NB4 (cell line): ENCODE measurements at regions not wholly inside any gene's neighbourhood (a gene's known extent, or its start where the extent isn't known, plus 50 kb on each side); places are given as distances from the start of the nearest gene placed in this dataset.
A peak's percentile ranks its signal among the peaks of the same experiment; 100 is the strongest.

Experiments used
- DNase-seq: peaks from one replicate; pipeline ENCODE4 v3.0.0; 2010; ENCODE audit warnings: low read depth
- H3K4me3 ChIP-seq: one replicate; pipeline ENCODE4 v1.5.1; 2011; ENCODE audit warnings: mild to moderate bottlenecking, low read depth, low read length, moderate library complexity
- CTCF ChIP-seq: IDR thresholded peaks from one replicate; pipeline ENCODE4 v1.5.1; 2012; ENCODE audit warnings: low read depth, low read length
- MYC ChIP-seq: IDR thresholded peaks from 2 replicates; pipeline ENCODE4 v1.6.1; 2011; ENCODE audit warnings: low read depth, low read length
- POLR2A ChIP-seq: IDR thresholded peaks from 2 replicates; pipeline ENCODE4 v1.6.1; 2011; ENCODE audit warnings: mild to moderate bottlenecking; ENCODE audit not compliant: insufficient read length; ENCODE audit errors: extremely low read depth
- TF ChIP-seq, protein P1 (sequence below): IDR thresholded peaks from 2 replicates; pipeline ENCODE4 v1.6.1; 2011; ENCODE audit warnings: low read depth, low read length

- no peak for DNase-seq
- TF ChIP-seq POLR2A: no peak
- no peak for TF ChIP-seq MYC
- TF ChIP-seq, protein P1, sequence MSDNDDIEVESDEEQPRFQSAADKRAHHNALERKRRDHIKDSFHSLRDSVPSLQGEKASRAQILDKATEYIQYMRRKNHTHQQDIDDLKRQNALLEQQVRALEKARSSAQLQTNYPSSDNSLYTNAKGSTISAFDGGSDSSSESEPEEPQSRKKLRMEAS: no peak
- TF ChIP-seq CTCF: no peak
- no peak overlapping the region for H3K4me3 ChIP-seq
Measured at GRCh38 chr21:24903994-24904635, 703.2 kb downstream of the MRPL39 start.

DNA sequence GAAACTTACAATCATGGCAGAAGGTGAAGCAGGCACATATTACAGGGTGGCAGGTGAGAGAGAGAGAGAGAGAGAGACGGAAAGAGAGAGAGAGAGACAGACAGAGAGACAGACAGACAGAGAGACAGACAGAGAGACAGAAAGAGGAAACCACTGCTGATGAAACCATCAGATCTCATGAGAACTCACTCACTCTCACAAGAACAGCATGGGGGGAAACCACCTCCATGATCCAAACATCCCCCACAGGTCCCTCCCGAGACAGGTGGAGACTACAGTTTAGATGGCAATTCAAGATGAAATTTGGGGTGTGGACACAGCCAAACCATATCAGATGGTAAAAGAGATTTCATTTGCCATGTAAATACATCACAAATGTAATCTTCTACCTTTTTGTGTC lies 708.1 kb downstream of the MRPL39 start:
- TF ChIP-seq, protein P1: no peak
- TF ChIP-seq POLR2A (no peak), MYC (no peak), CTCF (no peak)
- no peak overlapping the region for H3K4me3 ChIP-seq
- DNase-seq: no peak

GRCh38 chr21:24897883-24898282 lies 709.4 kb downstream of the MRPL39 start:
- no peak for DNase-seq
- TF ChIP-seq POLR2A: no peak
- no peak for TF ChIP-seq MYC
- no peak for TF ChIP-seq CTCF
- TF ChIP-seq, protein P1: no peak

DNA sequence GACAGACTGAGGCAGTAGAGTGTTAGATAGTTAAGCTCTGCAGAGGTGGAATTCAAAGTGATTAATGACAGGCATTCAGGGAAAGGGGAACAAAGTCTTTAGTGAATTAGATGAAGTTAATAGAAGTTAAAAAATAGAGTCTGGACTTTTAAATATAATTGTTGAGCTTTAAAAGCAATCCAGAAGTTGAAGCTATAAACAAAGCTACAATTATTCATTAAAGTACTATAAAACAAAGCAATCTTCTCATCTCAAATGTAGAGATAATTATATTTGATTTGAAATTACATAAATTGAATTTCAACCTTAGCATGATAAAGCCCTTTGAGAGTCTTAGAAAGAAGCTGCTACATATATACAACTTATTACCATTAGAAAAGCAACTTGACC lies 710.6 kb downstream of the MRPL39 start:
- no peak for DNase-seq
- no peak overlapping the region for H3K4me3 ChIP-seq

More at GRCh38 chr21:24897883-24898282, 709.4 kb downstream of the MRPL39 start:
- no peak overlapping the region for H3K4me3 ChIP-seq

DNA sequence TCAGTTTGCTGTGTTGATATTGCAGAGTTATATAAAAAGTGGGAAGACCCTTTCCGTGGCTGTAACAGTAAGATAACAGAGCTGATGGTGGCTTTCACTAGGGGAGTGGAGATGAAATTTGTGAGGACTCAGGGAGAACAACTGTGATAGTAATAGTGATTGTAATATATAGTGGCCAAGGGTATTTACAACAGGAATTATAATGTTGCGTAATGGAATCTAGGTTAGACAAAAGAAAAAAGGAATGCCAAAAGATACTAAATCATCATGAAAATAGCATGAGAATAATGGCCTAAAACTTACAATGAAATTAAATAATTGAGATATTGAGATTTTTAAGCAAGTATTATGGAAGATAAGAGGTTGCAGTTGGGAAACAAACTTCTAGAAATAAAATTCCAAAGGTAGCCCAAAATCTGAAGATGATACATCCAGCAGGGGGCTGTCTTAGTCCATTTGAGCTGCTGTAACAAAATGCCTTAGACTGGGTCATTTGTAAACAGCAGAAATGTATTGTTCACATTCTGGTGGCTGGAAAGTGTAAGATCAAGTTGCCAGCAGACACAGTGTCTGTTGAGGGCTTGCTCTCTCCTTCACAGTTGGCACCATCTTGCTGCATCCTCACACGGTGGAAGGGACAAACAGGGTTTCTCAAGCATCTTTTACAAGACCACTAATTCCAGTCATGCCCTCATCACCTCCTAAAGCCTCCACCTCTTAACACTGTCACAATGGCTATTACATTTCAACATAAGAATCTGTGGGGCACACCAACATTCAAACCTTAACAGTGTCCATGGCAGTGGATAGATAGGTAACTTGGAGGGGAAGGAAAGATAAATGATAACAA lies 711.2 kb downstream of the MRPL39 start:
- TF ChIP-seq, protein P1: no peak
- no peak for TF ChIP-seq CTCF
- no peak for TF ChIP-seq POLR2A
- TF ChIP-seq MYC: no peak
- H3K4me3 ChIP-seq: no peak overlapping the region
- peak; percentile 25 for DNase-seq

More for the DNA sequence above, 710.6 kb downstream of the MRPL39 start:
- TF ChIP-seq MYC (no peak), CTCF (no peak), POLR2A (no peak)
- TF ChIP-seq, protein P1: no peak
